Thyroid gland (tissue), 4 donors: ENCODE measurements at regions not wholly inside any gene's neighbourhood (a gene's known extent, or its start where the extent isn't known, plus 50 kb on each side); places are given as distances from the start of the nearest gene placed in this dataset.

Experiments used
- POLR2A ChIP-seq, 2 donors: fragments of 450-650 bp; IDR thresholded peaks; one replicate each; pipeline ENCODE4 v1.6.1; 2017; ENCODE audit warnings: antibody characterized with exemption in 2 of 2, mild to moderate bottlenecking in 2 of 2, moderate library complexity in 1 of 2
- TF ChIP-seq, protein P1 (sequence below), 6 experiments: fragments of 200-600 bp in 3 of 6; fragments of 450-650 bp in 3 of 6; sonication (generic) in 3 of 6; IDR thresholded peaks; one replicate each; pipeline ENCODE4 v1.5.1; 2016 to 2019; ENCODE audit warnings: antibody characterized with exemption in 6 of 6, mild to moderate bottlenecking in 2 of 6, inconsistent platforms in 1 of 6, moderate library complexity in 1 of 6

GRCh38 chr2:234686088-234686890 lies 189.4 kb upstream of the ARL4C start:
- TF ChIP-seq, protein P1, sequence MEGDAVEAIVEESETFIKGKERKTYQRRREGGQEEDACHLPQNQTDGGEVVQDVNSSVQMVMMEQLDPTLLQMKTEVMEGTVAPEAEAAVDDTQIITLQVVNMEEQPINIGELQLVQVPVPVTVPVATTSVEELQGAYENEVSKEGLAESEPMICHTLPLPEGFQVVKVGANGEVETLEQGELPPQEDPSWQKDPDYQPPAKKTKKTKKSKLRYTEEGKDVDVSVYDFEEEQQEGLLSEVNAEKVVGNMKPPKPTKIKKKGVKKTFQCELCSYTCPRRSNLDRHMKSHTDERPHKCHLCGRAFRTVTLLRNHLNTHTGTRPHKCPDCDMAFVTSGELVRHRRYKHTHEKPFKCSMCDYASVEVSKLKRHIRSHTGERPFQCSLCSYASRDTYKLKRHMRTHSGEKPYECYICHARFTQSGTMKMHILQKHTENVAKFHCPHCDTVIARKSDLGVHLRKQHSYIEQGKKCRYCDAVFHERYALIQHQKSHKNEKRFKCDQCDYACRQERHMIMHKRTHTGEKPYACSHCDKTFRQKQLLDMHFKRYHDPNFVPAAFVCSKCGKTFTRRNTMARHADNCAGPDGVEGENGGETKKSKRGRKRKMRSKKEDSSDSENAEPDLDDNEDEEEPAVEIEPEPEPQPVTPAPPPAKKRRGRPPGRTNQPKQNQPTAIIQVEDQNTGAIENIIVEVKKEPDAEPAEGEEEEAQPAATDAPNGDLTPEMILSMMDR (IDR thresholded peaks at IDR 0.05), result no peak
- no peak for TF ChIP-seq POLR2A (IDR thresholded peaks at IDR 0.05)
